A549 (cell line): ENCODE measurements at regions not wholly inside any gene's neighbourhood (a gene's known extent, or its start where the extent isn't known, plus 50 kb on each side); places are given as distances from the start of the nearest gene placed in this dataset.

Experiments
- FOSL2 ChIP-seq, 2 experiments: fragments of 450-650 bp in 1 of 2; fragments of >200 bp in 1 of 2; sonication (Bioruptor Twin) in 1 of 2; formaldehyde crosslinking; IDR thresholded peaks; 2 replicates each; pipeline versions ENCODE4 v1.5.0 to v1.6.1; 2016 to 2020; ENCODE audit warnings: mild to moderate bottlenecking in 1 of 2, moderate library complexity in 1 of 2
- RAD21 ChIP-seq, 2 experiments: fragments of >200 bp in 1 of 2; sonication (Bioruptor Twin) in 1 of 2; formaldehyde crosslinking in 1 of 2; IDR thresholded peaks in 1 of 2; conservative IDR thresholded peaks in 1 of 2; 2 replicates in 1 of 2; 3 replicates in 1 of 2; pipeline ENCODE4 v1.6.1; 2012 to 2018; ENCODE audit warnings: inconsistent platforms in 1 of 2
- RFX5 ChIP-seq: fragments of 450-650 bp; IDR thresholded peaks from 2 replicates; pipeline ENCODE4 v1.7.1; 2014; ENCODE audit warnings: antibody characterized with exemption, mild to moderate bottlenecking, moderate library complexity
- TP53 ChIP-seq: fragments of 250-450 bp; sonication (Bioruptor Pico); IDR thresholded peaks from 2 replicates; pipeline ENCODE4 v1.5.0; 2021; ENCODE audit warnings: mild to moderate bottlenecking, moderate library complexity
- TF ChIP-seq, protein P1 (sequence below): fragments of 450-650 bp; IDR thresholded peaks from 2 replicates; pipeline ENCODE4 v1.6.1; 2014; ENCODE audit warnings: antibody characterized with exemption
- TF ChIP-seq, protein P2 (sequence below): fragments of >200 bp; sonication (Bioruptor Twin); formaldehyde crosslinking; IDR thresholded peaks from 3 replicates; pipeline ENCODE4 v1.5.1; 2016

DNA sequence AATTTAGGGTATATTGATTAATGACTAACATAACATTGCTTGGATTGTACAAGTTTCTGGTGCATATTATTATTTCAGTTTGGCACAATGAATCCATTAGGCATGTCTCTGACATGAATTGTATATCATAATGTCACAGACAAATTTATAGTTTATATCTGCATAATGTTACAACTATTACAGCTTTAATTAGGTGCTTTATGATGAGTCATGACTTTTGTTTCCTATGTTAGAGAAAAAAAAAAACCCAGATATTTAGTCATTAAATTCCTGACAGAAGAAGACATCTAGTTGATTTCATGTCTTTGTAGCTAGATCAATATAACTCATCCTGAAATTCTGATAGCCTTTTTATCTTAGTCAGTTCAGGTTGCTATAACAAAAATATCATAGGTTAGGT is 385.7 kb upstream of the EPHA5 start:
- TF ChIP-seq RFX5 = no peak
- TF ChIP-seq, protein P1, sequence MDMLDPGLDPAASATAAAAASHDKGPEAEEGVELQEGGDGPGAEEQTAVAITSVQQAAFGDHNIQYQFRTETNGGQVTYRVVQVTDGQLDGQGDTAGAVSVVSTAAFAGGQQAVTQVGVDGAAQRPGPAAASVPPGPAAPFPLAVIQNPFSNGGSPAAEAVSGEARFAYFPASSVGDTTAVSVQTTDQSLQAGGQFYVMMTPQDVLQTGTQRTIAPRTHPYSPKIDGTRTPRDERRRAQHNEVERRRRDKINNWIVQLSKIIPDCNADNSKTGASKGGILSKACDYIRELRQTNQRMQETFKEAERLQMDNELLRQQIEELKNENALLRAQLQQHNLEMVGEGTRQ = no peak
- TF ChIP-seq, protein P2, sequence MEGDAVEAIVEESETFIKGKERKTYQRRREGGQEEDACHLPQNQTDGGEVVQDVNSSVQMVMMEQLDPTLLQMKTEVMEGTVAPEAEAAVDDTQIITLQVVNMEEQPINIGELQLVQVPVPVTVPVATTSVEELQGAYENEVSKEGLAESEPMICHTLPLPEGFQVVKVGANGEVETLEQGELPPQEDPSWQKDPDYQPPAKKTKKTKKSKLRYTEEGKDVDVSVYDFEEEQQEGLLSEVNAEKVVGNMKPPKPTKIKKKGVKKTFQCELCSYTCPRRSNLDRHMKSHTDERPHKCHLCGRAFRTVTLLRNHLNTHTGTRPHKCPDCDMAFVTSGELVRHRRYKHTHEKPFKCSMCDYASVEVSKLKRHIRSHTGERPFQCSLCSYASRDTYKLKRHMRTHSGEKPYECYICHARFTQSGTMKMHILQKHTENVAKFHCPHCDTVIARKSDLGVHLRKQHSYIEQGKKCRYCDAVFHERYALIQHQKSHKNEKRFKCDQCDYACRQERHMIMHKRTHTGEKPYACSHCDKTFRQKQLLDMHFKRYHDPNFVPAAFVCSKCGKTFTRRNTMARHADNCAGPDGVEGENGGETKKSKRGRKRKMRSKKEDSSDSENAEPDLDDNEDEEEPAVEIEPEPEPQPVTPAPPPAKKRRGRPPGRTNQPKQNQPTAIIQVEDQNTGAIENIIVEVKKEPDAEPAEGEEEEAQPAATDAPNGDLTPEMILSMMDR = no peak
- TF ChIP-seq FOSL2 (IDR thresholded peaks at IDR 0.05) = no peak
- TF ChIP-seq FOSL2 (CRISPR knock-in tag; IDR thresholded peaks at IDR 0.05) = no peak
- no peak for TF ChIP-seq TP53 (CRISPR knock-in tag)
- TF ChIP-seq RAD21 (conservative IDR thresholded peaks at IDR 0.05 in 1 of 2, IDR thresholded peaks at IDR 0.05 in 1 of 2) = no peak
